ENCODE measurements at regions not wholly inside any gene's neighbourhood (a gene's known extent, or its start where the extent isn't known, plus 50 kb on each side); places are given as distances from the start of the nearest gene placed in this dataset.
"Not testable (repeated sequence)": the region's sequence is repeated elsewhere in the genome, so short reads cannot be mapped to it uniquely, and the experiment has no call there.

DNA sequence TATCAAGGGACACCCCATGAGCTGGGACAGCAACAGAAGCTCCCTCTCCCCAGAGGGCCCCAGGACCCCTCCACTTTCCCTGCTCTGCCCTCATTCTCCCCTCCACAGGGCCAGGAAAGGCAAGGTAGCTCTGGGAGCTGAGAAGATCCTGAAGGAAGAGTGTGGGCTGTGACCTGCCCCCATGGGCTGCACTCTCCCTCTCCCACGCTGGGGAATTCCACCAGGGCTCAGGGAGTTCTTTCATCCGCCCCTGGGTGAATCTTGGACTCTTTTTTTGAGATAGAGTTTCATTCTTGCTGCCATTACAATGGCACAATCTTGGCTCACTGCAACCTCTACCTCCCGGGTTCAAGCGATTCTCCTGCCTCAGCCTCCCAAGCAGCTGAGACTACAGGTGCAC is 73.8 kb downstream of the C9orf50 start:
- no peak for DNase-seq (ENCODE audit: low read depth in 2 of 2, low spot score in 1 of 2)

DNA sequence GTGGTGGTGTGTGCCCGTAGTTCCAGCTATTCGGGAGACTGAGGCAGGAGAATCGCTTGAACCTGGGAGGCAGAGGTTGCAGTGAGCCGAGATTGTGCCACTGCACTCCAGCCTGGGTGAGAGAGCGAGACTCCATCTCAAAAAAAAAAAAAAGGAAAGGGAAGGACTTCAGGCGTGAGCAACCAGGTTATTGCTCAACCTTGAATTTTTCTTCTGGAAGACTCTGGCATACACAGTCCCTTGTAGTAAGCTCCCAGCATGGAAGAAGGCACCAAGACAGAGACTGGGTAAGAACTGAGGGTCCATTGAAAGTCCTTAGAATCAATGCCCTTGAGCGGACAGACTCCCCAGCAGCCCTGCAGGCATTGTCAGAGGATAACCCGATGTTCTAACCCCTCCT is 75.0 kb downstream of the C9orf50 start:
- DNase-seq (ENCODE audit: low read depth in 2 of 2, low spot score in 1 of 2), result not testable (repeated sequence)

DNA sequence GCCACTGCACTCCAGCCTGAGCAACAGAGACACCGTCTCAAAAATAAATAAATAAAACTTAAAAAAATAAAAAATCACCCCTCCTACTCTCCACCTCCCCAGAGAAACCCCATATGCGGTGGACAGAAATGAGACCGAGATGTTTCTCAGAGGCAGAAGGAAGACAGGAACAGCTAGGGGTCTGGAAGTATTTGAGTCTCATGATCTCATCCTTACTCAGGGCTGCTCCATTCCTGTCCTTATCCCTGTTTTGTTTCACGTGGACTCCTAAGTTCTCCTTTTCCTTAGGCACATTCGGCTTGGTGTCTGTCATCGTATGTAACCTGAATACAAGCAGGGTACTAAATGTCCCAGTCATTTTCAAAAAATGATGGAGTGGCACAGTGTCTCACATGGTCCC is 76.1 kb downstream of the C9orf50 start:
- DNase-seq (ENCODE audit: low read depth in 2 of 2, low spot score in 1 of 2), result no peak

DNA sequence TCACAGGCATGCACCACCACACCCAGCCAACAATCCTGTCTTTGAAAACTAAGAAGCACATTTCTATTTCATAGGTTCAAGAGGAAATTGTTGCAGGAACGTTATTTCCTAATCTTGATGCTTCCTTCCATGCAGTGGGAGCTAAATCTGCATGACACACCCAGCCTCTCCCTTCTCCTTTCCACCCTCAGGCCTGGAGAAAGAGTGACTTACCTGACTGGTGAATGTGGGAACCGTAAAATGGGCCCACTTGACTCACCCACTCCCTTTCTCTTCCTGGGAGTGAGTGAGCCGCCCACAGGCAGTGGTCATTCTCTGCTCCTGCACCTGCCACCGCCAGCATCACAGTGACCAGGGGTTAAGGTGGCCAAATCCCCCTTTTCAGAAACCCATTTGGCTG is 78.2 kb downstream of the C9orf50 start:
- no peak for DNase-seq (ENCODE audit: low read depth in 2 of 2, low spot score in 1 of 2)

DNA sequence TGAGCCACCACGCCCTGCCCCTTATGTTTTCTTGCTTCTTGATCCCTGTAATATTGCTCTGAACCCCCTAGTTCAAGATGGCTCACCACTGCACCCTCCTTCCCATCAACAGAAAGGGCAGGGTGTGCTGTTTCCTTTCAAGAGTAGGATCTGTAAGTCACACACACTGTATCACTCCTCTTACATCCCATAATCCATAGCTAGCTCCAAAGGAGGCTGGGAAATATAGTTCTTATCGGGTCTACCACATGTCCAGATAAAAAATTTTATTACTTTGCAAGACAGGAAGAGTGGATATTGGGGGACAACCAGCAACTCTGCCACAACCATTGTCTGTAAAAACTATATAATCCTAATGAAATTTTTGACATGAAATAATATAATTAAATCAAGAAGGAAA is 79.6 kb downstream of the C9orf50 start:
- no peak for DNase-seq (ENCODE audit: low read depth in 2 of 2, low spot score in 1 of 2)

DNA sequence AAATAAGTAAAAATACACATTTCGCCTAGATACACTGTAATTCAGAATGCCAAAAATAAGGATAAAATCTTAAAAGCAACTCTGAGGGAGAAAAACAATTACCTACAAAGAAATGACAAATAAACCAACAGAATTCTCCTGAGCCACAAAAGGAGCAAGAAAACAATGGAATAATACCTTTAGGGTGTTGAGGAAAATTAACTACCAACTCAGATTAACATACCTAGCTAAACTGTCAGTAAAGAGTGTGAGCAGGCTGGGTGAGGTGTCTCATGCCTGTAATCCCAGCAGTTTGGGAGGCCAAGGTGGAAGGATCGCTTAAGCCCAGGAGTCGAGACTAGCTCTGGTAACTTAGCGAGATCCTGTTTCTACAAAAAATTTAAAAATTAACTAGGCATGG is 81.5 kb downstream of the C9orf50 start:
- no peak for DNase-seq (ENCODE audit: low read depth in 2 of 2, low spot score in 1 of 2)

DNA sequence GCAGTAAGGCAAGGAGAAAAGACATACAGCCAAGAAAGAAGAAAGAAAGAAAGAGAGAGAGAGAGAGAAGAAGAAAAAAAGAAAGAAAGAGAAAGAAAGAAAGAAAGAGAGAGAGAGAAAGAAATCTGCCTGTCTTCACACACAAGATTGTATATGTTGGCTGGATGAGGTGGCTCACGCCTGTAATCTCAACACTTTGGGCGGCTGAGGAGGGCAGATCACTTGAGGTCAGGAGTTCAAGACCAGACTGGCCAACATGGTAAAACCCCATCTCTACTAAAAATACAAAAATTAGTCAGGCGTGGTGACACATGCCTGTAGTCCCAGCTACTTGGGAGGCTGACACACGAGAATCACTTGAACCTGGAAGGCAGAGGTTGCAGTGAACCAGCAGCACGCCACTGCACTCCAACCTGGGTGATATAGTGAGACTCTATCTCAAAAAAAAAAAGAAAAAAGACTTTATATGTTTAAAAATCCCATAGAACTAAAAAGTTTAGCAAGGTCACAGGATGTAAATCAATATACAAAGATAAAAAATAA is 89.0 kb downstream of the C9orf50 start:
- DNase-seq (ENCODE audit: low read depth in 2 of 2, low spot score in 1 of 2), result not testable (repeated sequence)

DNA sequence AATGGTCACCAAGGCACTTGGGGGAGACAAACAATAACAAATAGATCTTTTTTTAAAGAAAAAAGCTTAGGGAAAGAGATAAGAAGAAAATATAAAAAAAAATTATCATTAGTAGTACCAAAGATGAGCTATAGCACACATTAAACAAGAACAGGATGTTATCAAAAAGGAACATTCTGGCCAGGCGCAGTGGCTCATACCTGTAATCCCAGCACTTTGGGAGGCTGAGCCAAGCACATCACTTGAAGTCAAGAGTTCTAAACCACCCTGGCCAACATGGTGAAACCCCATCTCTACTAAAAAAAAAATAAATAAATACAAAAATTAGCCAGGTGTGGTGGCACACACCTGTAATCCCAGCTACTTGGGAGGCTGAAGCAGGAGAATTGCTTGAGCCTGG is 92.9 kb downstream of the C9orf50 start:
- not testable (repeated sequence) for DNase-seq (ENCODE audit: low read depth in 2 of 2, low spot score in 1 of 2)

DNA sequence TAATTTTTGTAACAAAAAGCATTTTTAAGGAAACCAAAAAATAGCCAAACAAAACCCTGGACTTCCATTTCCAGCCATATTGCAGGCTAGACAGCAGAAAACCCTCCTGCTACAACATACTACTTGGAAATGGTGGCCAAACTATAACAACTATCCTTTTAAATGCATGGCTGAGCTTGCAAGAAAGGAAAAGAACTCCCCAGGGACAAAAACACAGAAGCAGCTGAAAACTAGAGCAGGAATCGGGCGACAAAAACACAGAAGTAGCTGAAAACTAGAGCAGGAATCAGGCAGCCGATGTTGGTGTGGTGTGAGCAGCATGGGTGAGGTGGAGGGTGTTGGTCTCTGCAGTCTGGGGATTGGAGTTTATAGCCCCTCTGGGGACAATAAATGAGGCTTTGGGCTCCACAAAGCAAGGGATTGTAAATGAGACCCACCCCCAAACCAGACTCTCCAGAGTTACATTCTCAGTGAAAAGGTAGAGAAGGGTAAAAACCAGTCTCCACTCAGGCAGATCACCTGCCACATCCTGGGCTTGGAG is 95.2 kb downstream of the C9orf50 start:
- no peak for DNase-seq (ENCODE audit: low read depth in 2 of 2, low spot score in 1 of 2)

DNA sequence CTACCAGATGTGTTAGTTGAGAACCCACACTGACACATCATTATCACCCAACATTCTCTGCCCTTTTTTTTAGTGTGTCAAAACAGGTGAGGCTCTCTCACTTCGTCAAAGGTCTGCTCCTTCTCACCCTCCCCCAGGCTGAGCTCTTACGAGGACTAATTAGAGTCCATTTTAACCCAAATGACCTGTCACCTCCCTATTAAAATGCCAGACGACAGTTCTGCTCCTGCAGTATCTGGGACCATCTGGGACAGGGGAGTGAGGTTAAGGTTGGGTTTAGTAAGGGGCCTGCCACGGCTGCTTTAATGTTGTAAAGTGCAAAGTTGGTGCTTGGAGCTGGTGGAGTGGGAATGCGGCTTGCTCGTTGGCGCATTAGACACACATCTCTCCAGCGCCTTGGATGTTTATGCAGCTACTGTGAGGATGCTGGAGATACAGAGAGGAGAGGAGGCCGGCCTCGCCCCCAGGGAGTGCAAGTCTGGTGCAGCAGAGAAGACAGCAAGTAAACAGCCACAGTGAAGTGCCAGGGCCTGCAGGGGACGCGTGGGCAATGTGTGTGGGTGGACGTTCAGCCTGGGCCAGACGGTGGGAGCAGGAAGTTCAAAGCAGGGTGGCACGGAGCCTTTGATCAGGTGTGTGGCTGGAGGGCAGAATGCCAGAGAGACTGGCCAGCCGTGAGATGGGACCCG is 96.2 kb downstream of the C9orf50 start:
- no peak for DNase-seq (ENCODE audit: low read depth in 2 of 2, low spot score in 1 of 2)

DNA sequence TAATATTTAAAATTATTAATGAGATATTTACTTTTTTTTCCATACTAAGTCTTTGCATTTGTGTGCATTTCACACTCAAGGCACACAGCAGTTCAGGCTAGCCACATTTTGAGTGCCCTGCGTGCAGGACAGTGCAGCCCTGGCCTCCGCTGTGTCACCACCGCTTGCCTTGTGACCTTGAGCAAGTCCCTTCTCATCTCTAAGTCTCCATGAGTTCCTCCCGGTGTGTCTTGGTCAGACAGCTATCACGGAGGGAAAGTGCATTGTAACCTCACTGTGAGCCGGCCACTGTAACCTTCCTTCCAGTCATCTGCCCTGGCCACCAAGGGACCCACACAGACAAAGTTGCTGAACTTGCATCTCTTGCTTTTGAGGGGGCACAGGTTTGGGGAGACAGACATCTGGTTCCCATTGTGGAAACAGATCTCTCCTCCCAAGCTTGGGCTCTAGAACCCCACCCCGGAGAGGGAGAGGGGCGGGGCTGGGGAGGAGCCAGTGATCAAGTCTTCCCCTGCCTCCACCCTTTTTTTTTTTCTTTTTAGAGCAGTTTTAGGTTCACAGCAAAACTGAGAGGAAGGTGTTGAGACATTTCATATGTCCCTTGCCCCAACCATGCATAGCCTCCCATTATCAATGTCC is 96.8 kb downstream of the C9orf50 start:
- DNase-seq (ENCODE audit: low read depth in 2 of 2, low spot score in 1 of 2), result no peak

DNA sequence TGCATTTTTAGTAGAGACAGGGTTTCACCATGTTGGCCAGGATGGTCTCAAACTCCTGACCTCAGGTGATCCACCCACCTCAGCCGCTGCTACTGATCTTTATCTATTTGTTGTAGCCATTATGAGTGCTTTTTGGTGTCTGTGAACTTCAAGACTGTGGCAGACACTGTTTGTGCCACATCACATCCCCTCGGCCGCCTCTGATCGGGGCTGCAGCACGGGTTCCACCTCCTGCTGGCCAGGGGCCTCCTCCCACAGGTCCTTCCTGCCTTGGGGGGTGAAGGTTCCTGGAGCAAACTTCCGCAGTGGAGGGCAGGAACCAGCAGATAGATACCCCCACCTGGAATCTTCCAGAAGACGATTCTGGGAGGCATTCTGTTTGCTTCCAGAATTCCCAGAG is 98.5 kb downstream of the C9orf50 start:
- DNase-seq (ENCODE audit: low read depth in 2 of 2, low spot score in 1 of 2), result no peak

DNA sequence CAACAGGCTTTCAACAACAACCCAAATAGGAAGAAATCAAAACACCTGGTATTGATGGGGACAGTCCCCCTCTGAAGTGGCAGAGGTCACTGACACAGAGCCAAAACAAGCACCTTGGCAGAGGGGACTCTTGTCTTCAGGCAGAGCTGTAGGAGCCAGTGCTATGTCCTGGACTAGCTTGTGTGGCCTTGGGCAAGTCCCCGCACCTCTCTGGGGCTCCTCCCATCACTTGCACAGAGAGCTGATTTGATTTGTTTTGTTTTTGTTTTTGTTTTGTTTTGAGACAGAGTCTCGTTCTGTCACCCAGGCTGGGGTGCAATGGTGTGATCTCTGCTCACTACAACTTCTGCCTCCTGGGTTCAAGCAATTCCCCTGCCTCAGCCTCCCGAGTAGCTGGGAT is 100.8 kb downstream of the C9orf50 start:
- DNase-seq (ENCODE audit: low read depth in 2 of 2, low spot score in 1 of 2), result no peak

DNA sequence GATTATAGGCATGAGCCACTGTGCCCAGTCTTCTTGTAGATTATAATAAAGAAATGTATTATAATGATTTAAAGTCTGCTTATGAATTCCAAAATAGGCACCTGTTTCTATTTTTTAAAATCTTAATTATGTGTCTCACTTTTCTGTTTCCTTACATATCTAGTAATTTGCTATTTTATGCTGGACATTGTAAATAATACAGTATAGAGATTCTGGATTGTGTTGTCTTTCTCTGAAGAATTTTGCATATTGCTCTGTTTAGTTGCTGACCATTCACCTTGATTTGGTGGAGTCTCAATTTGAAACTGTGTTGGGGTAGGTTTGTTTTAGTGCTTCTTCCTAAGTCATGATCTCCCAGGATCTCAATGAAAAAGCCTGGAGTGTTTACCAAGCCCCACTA is 102.8 kb downstream of the C9orf50 start:
- DNase-seq (ENCODE audit: low read depth in 2 of 2, low spot score in 1 of 2), result no peak

DNA sequence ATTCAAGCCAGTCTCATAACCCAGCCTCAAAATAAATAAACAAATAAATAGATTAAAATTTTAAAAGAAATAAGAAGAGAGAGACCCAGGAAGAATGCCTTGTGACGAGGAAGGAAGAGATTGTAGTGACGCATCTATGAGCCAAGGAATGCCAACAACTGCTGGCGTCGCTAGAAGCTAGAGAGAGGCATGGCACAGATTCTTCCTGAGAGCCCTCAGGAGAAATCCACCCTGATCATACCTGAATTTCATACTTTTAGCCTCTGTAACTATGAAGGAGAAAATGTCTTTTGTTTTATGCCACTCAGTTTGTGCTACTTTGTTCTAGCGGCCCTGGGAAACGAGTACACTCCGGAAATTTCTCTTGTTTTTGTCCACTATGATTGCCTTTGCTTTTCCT is 103.9 kb downstream of the C9orf50 start:
- no peak for DNase-seq (ENCODE audit: low read depth in 2 of 2, low spot score in 1 of 2)

DNA sequence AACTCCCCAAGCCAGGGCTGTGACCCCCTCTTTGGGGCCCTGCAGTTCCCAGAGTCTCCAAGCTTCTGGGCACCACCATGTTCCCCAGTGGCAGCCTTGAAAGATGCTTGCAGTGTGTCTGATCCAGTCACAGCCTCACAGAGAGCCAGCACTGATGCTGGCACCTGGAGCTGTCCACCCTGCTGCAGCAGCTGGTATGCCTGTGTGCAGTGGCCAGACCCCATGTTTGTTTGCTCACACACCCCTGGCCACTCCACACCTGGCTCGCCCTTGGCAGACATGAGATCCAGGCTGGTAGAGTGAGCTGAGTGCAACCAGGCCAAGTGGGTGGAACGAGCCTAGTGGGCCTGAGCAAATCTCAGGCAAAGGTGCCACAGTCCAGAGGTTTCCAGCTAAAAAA is 106.0 kb downstream of the C9orf50 start:
- no peak for DNase-seq (ENCODE audit: low read depth in 2 of 2, low spot score in 1 of 2)

DNA sequence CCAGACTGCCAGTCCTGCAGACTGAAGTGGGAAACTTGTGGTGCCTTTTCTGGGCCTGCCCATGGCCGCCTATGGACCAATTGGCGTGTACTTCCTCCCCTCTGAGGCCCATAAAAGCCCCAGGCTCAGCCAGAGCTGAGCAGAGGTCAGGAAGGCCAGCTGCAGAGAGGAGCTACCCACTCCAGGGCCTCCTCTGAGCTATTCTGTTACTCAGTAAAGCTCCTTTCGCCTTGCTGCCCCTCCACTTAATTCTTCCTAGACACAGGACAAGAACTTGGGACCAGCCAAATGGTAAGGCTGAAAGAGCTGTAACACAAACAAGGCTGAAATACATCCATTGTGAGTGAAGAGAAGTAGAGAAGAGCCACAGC is 106.4 kb downstream of the C9orf50 start:
- DNase-seq (ENCODE audit: low read depth in 2 of 2, low spot score in 1 of 2), result no peak

DNA sequence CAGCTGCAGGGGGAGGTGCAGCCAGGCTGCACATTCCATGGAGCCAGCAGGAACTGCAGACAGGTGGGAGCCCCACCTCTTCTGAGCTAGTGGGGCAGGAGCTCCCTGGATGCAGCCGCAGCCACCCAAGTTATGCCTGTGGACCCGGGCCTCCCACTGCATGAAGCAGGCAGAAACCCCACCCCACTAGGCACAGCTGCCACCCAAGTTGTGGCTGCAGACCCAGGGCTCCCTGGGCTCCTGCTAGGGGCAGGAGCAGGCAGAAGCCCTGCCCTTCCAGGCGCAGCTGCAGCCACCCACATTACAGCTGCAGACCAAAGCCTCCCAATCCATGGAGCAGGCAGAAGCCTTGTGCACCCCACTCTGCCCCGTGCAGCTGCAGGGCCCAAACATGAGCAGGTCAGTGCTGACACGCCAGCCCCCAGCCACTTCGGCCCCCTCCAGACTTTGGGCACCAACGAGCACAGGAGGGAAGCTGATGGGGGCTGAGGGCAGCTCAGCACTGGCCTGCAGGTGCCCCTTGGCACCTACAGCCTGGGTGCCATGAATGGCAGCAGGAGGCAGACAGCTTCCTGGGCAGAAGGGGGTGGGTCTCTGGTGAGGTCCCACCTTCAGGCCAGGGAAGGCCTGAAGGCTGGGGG is 106.9 kb downstream of the C9orf50 start:
- DNase-seq (ENCODE audit: low read depth in 2 of 2, low spot score in 1 of 2), result no peak

DNA sequence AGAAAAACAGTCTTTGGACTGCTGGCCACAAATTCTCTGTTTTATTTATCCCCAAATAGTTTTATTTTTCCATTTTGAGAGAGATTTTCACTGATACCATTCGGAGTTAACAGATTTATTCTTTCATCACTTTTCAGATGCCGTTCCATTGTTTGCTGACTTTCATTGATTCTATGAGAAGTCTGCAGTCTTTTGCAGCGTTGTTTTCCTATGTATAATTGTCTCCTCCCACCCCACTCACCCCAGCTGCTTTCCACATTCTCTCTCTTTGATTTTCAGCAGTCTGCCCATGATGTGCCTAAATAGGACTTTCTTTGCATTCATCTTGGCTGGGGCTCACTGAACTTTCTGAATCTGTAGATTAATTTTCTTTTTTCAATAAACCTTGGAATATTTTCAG is 107.6 kb downstream of the C9orf50 start:
- DNase-seq (ENCODE audit: low read depth in 2 of 2, low spot score in 1 of 2), result no peak

DNA sequence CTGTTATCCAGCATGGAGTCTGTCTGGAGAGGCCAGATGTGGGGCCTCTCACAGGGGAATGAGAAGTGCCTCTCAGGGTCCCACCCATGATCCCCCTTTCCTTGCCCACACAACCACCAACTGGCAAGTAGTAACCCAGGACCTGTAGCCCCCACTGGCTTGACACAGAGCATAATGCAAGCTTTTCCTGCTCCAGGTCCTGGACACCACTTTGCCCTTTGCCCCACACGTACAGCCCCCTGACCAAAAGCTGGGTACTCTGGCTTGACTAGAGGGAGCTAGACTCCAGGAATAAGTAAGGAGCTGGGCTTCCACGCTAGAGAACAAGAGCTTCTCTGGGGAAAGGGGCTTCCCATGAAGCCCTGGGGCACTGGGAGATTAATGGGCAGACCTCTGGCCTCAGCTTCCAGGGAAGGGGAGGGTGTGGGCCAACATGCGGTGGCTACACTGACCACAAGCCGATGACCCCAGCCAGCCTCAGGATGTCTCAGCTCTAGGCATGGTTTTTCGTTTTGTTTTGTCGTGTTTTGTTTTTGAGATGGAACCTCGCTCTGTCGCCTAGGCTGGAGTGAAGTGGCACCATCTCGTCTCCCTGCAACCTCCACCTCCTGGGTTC is 109.5 kb downstream of the C9orf50 start:
- no peak for DNase-seq (ENCODE audit: low read depth in 2 of 2, low spot score in 1 of 2)

DNA sequence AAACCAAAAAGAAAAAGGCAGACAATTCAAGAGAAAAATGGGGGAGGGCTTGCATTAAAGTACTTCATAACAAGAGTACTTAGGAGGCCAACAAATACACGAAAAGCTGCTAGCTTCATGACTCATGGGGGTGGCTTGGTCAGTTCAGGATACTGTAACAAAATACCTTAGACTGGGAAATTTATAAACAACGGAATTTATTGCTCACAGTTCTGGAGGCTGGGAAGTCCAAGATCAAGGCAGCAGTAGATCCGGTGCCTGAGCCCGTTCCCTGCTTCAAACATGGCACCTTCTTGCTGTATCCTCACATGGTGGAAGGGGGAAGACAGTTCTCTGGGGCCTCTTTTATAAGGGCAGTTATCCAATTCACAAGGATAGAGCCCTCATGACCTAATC is 111.4 kb downstream of the C9orf50 start:
- no peak for DNase-seq (ENCODE audit: low read depth in 2 of 2, low spot score in 1 of 2)

DNA sequence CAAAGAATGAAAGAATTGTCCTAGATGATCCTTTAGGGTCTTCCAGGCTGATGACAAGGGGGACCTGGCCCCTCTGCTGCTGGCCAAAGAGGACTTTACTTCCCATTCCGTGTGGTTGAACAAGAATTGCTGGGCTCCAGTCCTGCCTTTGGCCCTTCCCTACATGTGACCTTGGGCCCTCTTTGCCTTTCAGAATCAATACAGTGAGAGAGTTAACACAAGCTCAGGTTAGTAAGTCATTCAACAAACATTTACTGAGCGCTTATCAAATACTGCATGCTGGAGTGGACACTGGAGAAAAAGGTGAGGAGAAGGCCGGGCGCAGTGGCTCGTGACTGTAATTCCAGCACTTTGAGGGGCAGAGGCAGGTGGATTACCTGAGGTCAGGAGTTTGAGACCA is 113.1 kb downstream of the C9orf50 start:
- no peak for DNase-seq (ENCODE audit: low read depth in 2 of 2, low spot score in 1 of 2)
